Upper lobe of left lung (tissue), 6 donors: ENCODE measurements at regions not wholly inside any gene's neighbourhood (a gene's known extent, or its start where the extent isn't known, plus 50 kb on each side); places are given as distances from the start of the nearest gene placed in this dataset.

ENCODE experiments used
- ATAC-seq, 2 donors: fragments of 200-7000 bp; cut with Tn5 transposase; one replicate each; pipeline ENCODE4 v1.9.1; 2022; ENCODE audit warnings: mild to moderate bottlenecking in 2 of 2, moderate library complexity in 2 of 2; ENCODE audit not compliant: low FRiP score in 2 of 2
- DNase-seq, 2 donors: peaks; one replicate each; pipeline ENCODE4 v3.0.0-alpha.2; 2019 to 2020
- H3K27ac ChIP-seq, 4 donors: fragments of 200-600 bp; sonication (generic); one replicate each; pipeline ENCODE4 v1.5.1; 2016 to 2019
- H3K27me3 ChIP-seq, 4 donors: fragments of 200-600 bp; sonication (generic); one replicate each; pipeline ENCODE4 v1.5.1; 2017 to 2019
- H3K36me3 ChIP-seq, 4 donors: fragments of 200-600 bp; sonication (generic); one replicate each; pipeline ENCODE4 v1.5.1; 2016 to 2019
- H3K4me1 ChIP-seq, 4 donors: fragments of 200-600 bp; sonication (generic); one replicate each; pipeline ENCODE4 v1.5.1; 2018 to 2019
- H3K4me3 ChIP-seq, 4 donors: fragments of 200-600 bp; sonication (generic); one replicate each; pipeline ENCODE4 v1.5.1; 2017 to 2019; ENCODE audit warnings: mild to moderate bottlenecking in 2 of 4, moderate library complexity in 1 of 4
- H3K9me3 ChIP-seq, 4 donors: fragments of 200-600 bp; sonication (generic); one replicate each; pipeline ENCODE4 v1.5.1; 2018 to 2019
- EP300 ChIP-seq, 4 donors: sonication (generic); formaldehyde crosslinking; IDR thresholded peaks; one replicate each; pipeline ENCODE4 v1.5.1; 2017; ENCODE audit warnings: antibody characterized with exemption in 4 of 4, control low read depth in 2 of 4
- POLR2A ChIP-seq, 4 donors: fragments of 450-650 bp; IDR thresholded peaks; one replicate each; pipeline ENCODE4 v1.5.1; 2016 to 2017; ENCODE audit warnings: antibody characterized with exemption in 4 of 4, mild to moderate bottlenecking in 2 of 4
- POLR2AphosphoS5 ChIP-seq, 2 donors: sonication (generic); formaldehyde crosslinking; IDR thresholded peaks; one replicate each; pipeline ENCODE4 v1.5.1; 2017; ENCODE audit warnings: antibody characterized with exemption in 2 of 2
- WGBS, 2 donors: methylation state at CpG; one replicate each; pipeline ENCODE4 v1.1.5; 2017 to 2018; 5-methylcytosine and 5-hydroxymethylcytosine counted together
- TF ChIP-seq, protein P1 (sequence below), 6 experiments: fragments of 450-650 bp in 4 of 6; fragments of 200-600 bp in 2 of 6; sonication (generic) in 2 of 6; IDR thresholded peaks; one replicate each; pipeline ENCODE4 v1.5.1; 2016 to 2019; ENCODE audit warnings: antibody characterized with exemption in 6 of 6
- donor health status: DM: no; HTN: no; CAD: no; lungs with moderate emphysema.
- donor health status: DM: no; HTN: yes; CAD: no; lungs with severe emphysema.

GRCh38 chr20:4593149-4593525 is 93.1 kb upstream of the PRNP start:
- H3K9me3 ChIP-seq: no peaks in the 10 kb centered on the region
- peaks cover 8 to 16% (median 14%) of the 10 kb centered on the region in 4 donors for H3K4me1 ChIP-seq
- H3K36me3 ChIP-seq: no peaks in the 10 kb centered on the region
- ATAC-seq (no peak), DNase-seq (no peak)
- 56 to 59% methylated on average over 9 of the region's 9 CpGs for WGBS, 2 donors
- H3K27me3 ChIP-seq: no peaks in the 10 kb centered on the region
- H3K4me3 ChIP-seq: peak overlapping the region in 1 of 4 donors; percentile 51
- TF ChIP-seq EP300 (IDR thresholded peaks at IDR 0.05) (no peak), POLR2A (IDR thresholded peaks at IDR 0.05) (no peak), POLR2AphosphoS5 (IDR thresholded peaks at IDR 0.05) (no peak)
- TF ChIP-seq, protein P1, sequence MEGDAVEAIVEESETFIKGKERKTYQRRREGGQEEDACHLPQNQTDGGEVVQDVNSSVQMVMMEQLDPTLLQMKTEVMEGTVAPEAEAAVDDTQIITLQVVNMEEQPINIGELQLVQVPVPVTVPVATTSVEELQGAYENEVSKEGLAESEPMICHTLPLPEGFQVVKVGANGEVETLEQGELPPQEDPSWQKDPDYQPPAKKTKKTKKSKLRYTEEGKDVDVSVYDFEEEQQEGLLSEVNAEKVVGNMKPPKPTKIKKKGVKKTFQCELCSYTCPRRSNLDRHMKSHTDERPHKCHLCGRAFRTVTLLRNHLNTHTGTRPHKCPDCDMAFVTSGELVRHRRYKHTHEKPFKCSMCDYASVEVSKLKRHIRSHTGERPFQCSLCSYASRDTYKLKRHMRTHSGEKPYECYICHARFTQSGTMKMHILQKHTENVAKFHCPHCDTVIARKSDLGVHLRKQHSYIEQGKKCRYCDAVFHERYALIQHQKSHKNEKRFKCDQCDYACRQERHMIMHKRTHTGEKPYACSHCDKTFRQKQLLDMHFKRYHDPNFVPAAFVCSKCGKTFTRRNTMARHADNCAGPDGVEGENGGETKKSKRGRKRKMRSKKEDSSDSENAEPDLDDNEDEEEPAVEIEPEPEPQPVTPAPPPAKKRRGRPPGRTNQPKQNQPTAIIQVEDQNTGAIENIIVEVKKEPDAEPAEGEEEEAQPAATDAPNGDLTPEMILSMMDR (IDR thresholded peaks at IDR 0.05): no peak
- no peak overlapping the region for H3K27ac ChIP-seq

- peak; percentile 88 to 92 for ATAC-seq
- peak overlapping the region in 3 of 4 donors; percentile 27 to 51 (median 51) for H3K4me3 ChIP-seq
- DNase-seq: peak; percentile 52 to 94
Measured at GRCh38 chr20:4592316-4593148, 93.7 kb upstream of the PRNP start.

GRCh38 chr20:4591975-4592315 is 94.3 kb upstream of the PRNP start:
- ATAC-seq (peak in 1 of 2 donors; percentile 7), DNase-seq (peak in 1 of 2 donors; percentile 15)
- 35 to 37% methylated on average over 7 to 10 of the region's 10 CpGs for WGBS, 2 donors
- Histone ChIP-seq H3K27ac (no peak overlapping the region), H3K36me3 (no peaks in the 10 kb centered on the region), H3K27me3 (no peaks in the 10 kb centered on the region), H3K4me1 (peaks cover 8 to 16% (median 14%) of the 10 kb centered on the region in 4 donors), H3K4me3 (peak overlapping the region in 2 of 4 donors; percentile 27 to 51), H3K9me3 (no peaks in the 10 kb centered on the region)
- no peak for TF ChIP-seq POLR2A (IDR thresholded peaks at IDR 0.05)
- TF ChIP-seq, protein P1 (IDR thresholded peaks at IDR 0.05): no peak
- no peak for TF ChIP-seq POLR2AphosphoS5 (IDR thresholded peaks at IDR 0.05)
- TF ChIP-seq EP300 (IDR thresholded peaks at IDR 0.05): no peak

More at GRCh38 chr20:4592316-4593148, 93.7 kb upstream of the PRNP start:
- H3K4me1 ChIP-seq: peaks cover 8 to 16% (median 14%) of the 10 kb centered on the region in 4 donors
- no peaks in the 10 kb centered on the region for H3K27me3 ChIP-seq
- H3K36me3 ChIP-seq: no peaks in the 10 kb centered on the region
- peak overlapping the region in 1 of 4 donors; percentile 51 for H3K27ac ChIP-seq
- H3K9me3 ChIP-seq: no peaks in the 10 kb centered on the region
- no peak for TF ChIP-seq POLR2A (IDR thresholded peaks at IDR 0.05)
- TF ChIP-seq, protein P1 (IDR thresholded peaks at IDR 0.05): peak; percentile 93 to 96 (median 95)
- 9 to 21% methylated on average over 14 to 46 of the region's 46 CpGs for WGBS, 2 donors

GRCh38 chr20:4585758-4586157 is 100.5 kb upstream of the PRNP start:
- no peak overlapping the region for H3K27ac ChIP-seq
- ATAC-seq (no peak), DNase-seq (no peak)
- H3K4me3 ChIP-seq: no peak overlapping the region
- no peaks in the 10 kb centered on the region for H3K27me3 ChIP-seq
- H3K36me3 ChIP-seq: no peaks in the 10 kb centered on the region
- TF ChIP-seq POLR2AphosphoS5 (IDR thresholded peaks at IDR 0.05) (no peak), POLR2A (IDR thresholded peaks at IDR 0.05) (no peak), EP300 (IDR thresholded peaks at IDR 0.05) (no peak)
- TF ChIP-seq, protein P1 (IDR thresholded peaks at IDR 0.05): no peak
- 62 to 67% methylated on average over 5 of the region's 5 CpGs for WGBS, 2 donors
- H3K9me3 ChIP-seq: no peaks in the 10 kb centered on the region
- no peaks in the 10 kb centered on the region for H3K4me1 ChIP-seq
